Activated CD8-positive, alpha-beta memory T cell treated with anti-CD3 and anti-CD28 coated beads for 36 hours (primary cell): ENCODE measurements at regions not wholly inside any gene's neighbourhood (a gene's known extent, or its start where the extent isn't known, plus 50 kb on each side); places are given as distances from the start of the nearest gene placed in this dataset.

Source experiments
- CTCF ChIA-PET: fragments of 350-600 bp; sonication (Branson Sonifier 250); formaldehyde crosslinking; loops from one replicate; lab custom pipeline; 2021; ENCODE audit warnings: antibody characterized with exemption; lab: Charles Lee
- POLR2A ChIA-PET: fragments of 350-600 bp; sonication (Branson Sonifier 250); formaldehyde crosslinking; loops from one replicate; lab custom pipeline; 2021; ENCODE audit warnings: antibody characterized with exemption; lab: Charles Lee

DNA sequence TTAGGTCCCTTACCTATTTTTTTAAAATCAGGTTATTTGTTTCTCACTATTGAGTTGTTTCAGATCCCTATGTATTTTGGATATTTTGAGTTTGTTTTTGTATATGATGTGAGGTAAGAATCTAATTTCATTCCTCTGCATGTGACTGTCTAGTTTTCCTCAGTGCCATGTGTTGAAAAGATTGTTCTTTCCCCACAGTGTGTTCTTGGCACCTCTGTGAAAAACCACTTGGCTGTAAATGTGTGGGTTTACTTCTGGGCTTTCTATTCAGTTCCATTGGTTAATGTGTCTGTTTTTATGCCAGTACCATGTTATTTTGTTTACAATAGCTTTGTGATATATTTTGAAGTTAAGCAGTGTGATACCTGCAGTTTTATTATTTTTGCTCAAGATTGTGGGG, 1516.4 kb downstream of the AACS start:
- ChIA-PET POLR2A (no interaction called here), CTCF (no interaction called here)

DNA sequence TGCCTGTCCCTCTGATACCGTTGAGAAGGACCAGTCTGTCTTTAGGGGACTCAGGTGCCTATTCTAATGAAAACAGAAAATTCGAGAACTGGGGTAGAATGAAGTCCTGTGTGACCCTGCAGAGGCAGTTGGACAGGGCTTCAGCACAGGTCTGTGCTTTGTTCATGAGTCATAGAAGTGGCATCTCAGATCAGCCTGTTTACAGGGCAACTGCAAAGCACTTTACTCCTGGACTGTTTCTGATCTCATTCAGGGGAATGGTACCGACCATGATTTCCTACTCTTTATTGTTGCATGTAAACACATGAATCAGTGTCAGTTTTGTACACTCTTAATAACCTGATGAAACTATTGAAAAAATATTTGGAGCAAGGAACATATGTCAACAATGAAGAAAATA, 1517.0 kb downstream of the AACS start:
- ChIA-PET POLR2A (no interaction called here), CTCF (no interaction called here)

DNA sequence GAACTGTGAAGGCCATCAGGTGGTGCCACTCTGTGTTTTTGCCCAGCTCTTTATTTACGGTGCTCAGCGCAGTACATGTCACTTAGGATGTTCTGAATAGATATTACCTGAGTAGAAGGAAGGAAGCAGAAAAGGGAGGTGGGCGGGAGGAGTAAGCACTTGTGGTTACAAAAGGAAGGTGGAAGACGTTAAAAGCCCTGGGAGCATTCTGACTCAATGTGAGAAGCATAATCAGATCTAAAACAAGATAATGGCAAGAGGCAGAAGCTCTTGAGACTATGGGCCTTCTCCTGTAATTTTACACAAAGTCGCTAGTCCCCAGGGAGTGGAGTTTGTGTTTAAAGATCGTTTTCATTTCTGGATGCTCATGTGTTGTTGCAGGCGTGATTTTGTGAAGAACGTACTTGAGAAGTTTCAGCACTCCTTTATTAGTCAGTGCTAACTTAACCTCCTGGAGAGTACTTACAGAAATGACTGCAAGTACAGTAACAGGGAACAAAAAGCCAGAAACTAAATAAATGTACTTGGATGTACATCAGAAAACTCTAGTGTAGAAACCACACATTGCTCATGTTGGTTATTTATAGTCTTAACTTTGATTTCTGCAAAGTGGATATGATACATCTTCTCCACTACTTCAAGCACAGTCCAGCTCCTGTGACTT, 1523.5 kb downstream of the AACS start:
- CTCF ChIA-PET = no interaction called here
- POLR2A ChIA-PET = no interaction called here

- ChIA-PET CTCF (no interaction called here), POLR2A (no interaction called here)
These were observed 1526.3 kb downstream of the AACS start for GRCh38 chr12:126591533-126591932.

DNA sequence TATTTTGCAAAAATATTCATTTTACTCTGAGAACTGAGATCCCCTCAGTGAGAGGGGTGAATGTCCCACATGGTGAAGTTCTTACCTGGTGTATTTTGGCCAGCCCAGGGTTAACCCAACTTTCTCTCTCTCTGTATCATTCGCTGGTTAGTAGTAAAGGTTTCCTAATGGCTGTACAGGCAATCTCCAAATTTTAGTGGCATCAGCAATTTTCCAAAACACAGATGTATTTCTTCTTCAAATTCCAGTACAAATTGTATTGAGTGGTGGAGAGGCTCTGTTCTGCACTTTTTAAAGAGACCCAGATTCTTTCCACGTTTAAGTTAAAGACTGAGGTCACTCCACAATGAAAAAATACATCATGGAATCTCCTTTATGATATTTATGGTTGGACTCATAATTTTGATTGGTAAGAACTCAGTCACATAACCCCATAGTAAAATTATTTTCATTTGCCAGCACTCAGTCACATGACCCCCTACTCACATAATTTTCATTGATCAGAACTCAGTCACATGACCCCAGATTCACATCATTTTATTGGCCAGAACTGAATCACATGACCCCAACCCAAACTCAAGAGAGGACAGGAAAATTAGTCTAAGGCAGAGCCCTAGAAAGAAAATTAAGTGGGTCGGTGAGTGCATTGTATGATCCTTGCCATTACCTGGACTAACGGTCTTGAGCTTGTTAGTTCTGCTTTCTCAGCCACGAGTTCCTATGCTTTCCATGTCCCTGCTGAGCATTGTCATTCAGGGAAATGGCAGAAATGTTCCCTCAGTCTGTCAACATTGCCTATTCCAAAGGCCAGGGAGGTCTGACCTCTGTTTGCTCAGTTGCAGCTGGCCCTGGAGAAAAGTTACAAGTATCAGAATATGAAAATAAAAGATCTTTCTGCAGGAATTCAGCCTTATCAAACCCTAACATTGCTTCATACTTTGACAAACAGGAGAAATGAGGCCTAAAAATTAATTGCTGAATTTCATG, 1536.2 kb downstream of the AACS start:
- POLR2A ChIA-PET = no interaction called here
- CTCF ChIA-PET = no interaction called here

DNA sequence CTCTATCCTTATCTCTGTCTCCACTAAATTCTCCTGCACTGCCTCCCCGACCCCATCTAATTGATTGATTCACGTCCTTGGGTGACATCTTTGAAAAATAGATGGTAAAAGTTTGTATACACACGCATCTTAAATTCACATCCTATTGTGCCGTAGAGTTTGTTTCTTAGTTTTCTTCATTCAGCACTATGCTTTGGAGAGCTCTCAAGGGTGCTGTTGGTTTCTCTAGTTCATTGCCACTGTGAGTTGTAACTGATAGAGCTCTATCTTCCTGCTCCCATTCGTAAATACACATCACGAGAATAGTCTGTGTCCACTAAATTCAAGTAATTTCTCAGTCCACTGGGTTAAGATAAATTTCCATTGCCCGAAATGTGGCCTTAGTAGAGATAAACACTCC, 1537.4 kb downstream of the AACS start:
- ChIA-PET POLR2A (no interaction called here), CTCF (interaction anchor here (0.6 kb wide), 1 partner anchor 25 kb away, joined by 3 read pairs; no protein-coding TSS in a partner anchor)

- ChIA-PET POLR2A (no interaction called here), CTCF (no interaction called here)
These were observed 1541.9 kb downstream of the AACS start for GRCh38 chr12:126607157-126607556.

- ChIA-PET CTCF (no interaction called here), POLR2A (interaction anchor here (0.5 kb wide), 1 partner anchor 319 kb away, joined by 5 read pairs; no protein-coding TSS in a partner anchor)
These were observed 1542.6 kb downstream of the AACS start for GRCh38 chr12:126607867-126608266.

GRCh38 chr12:126608607-126609175, 1543.5 kb downstream of the AACS start:
- CTCF ChIA-PET = no interaction called here
- POLR2A ChIA-PET = no interaction called here

GRCh38 chr12:126616441-126616840, 1551.2 kb downstream of the AACS start:
- ChIA-PET POLR2A (no interaction called here), CTCF (no interaction called here)

DNA sequence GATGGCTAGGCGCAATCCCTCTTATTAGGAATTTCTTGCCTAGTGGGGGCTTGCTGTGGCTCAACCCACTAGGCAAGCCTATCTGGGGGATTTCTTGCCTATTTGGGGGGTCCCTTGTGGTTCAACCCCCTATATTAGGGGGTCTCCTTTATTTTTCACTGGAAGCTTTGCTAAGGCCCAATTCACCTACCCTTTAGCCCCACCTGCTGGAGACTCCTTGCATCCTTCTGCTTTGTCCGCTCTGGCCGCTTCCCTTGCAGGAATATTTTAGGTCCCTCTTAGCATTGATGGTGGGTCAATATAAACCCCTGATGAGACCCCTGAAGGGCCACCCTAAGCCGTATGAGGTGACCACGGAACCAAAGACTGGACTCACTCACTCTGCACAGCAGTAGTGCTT, 1552.1 kb downstream of the AACS start:
- POLR2A ChIA-PET = no interaction called here
- CTCF ChIA-PET = no interaction called here

DNA sequence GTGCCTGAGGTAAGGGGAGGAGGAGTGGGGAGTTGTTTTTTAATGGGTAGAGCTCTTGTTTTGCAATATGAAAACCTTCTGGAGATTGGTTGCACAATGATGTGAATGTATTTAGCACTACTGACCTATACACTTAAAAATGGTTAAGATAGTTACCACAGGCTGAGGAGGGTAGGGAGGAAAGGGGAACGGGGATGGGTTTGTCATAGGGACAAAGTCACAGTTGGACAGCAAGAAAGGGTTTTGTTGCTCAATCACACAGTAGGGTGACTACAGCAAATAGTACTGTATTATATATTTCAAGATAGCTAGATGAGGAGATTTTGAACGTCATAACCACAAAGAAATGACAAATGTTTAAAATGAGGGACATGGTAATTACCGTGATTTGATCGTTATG, 1562.4 kb downstream of the AACS start:
- POLR2A ChIA-PET = no interaction called here
- CTCF ChIA-PET = interaction anchor here (1.3 kb wide), 1 partner anchor 25 kb away, joined by 3 read pairs; no protein-coding TSS in a partner anchor

DNA sequence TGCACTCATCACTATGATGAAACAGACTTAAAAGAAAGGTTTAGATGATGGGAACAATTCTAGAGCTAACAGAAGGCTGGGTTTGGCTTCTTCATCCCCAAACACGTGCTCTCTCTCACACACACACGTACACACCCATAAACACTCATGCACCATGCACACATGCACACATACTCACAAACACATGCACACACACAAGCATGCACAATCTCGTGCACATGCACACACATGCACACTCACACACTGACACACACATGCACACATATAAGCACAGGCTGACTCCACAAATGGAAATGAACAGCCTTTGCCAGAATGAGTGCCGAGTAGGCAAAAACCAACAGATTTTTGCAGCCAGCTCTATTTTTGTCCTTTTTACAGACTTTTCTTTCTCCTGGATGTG, 1571.6 kb downstream of the AACS start:
- ChIA-PET POLR2A (no interaction called here), CTCF (no interaction called here)

- ChIA-PET POLR2A (no interaction called here), CTCF (no interaction called here)
These were observed 1579.2 kb downstream of the AACS start for GRCh38 chr12:126644236-126645020.

- ChIA-PET CTCF (no interaction called here), POLR2A (no interaction called here)
These were observed 1582.8 kb downstream of the AACS start for GRCh38 chr12:126648074-126648473.

DNA sequence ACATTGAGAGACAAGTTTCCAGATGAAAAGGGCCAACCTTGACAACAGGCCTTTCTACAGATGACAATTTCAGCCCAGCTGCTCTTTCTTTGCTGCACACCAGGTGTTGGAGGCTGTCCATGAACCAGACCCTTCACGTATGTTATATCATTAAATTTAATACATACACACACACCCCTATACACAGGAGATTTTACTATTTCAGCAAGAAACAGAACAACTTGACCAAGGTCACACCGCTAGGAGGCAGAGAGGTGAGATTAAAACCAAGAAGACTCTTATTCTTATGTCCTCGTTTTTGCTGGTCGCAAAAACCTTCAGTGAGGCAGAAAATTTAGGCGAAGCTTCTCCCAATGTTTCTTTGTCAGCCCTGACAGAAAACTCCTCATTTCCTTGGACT, 1585.9 kb downstream of the AACS start:
- CTCF ChIA-PET = no interaction called here
- POLR2A ChIA-PET = no interaction called here

DNA sequence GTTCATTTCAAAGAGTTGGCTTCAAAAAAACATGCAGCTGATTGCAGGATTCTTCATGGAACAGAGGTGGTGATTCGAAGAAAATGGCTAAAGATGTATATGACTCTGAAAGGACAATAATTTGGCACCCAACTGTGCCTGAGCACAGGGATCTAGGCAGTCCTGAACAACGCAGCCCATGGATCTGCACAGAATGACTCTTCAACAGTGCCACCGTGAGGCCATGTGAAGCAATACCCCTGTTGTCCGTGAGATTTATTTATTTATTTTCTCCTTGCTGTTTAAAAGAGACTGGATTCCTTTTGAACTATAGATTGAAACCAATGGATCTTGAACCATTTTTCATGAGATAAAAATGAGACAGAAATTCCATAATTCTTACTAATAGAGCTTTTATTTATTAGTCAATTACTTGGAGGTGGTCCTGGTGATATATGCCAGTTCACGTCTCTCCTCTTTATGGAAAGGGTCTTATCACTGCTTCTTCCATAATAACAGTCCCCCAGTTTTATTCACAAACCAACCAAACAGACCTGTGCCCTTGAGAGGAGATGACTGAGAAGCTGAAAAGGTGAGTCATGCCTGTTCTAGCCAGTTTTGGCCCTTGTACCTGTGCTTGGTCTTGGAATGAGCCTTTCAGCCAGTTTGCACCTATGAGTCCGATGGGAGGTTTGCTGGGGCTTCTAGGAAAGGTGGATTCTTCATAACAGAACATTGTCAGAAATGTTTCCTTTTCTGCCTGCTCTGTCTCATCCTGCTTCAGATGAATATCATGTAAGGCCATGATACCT, 1598.3 kb downstream of the AACS start:
- POLR2A ChIA-PET = no interaction called here
- CTCF ChIA-PET = no interaction called here

GRCh38 chr12:126667339-126667738, 1599.6 kb upstream of the TMEM132C start:
- POLR2A ChIA-PET = no interaction called here

GRCh38 chr12:126668538-126668937, 1598.4 kb upstream of the TMEM132C start:
- POLR2A ChIA-PET = no interaction called here
- CTCF ChIA-PET = no interaction called here

More at GRCh38 chr12:126667339-126667738, 1599.6 kb upstream of the TMEM132C start:
- CTCF ChIA-PET = no interaction called here
